ENCODE measurements at regions not wholly inside any gene's neighbourhood (a gene's known extent, or its start where the extent isn't known, plus 50 kb on each side); places are given as distances from the start of the nearest gene placed in this dataset.

GRCh38 chr13:48155848-48156247 lies 60.9 kb upstream of the MED4 start:
- TF ChIP-seq POLR2AphosphoS5 (IDR thresholded peaks at IDR 0.05; ENCODE audit: low read depth, low read length) (no peak), POLR2A (IDR thresholded peaks at IDR 0.05; ENCODE audit: low read depth, low read length) (no peak), TAF1 (IDR thresholded peaks at IDR 0.05; ENCODE audit: low read depth, low read length) (no peak), SPI1 (IDR thresholded peaks at IDR 0.05; ENCODE audit: low read depth, low read length) (no peak), PAX5 (IDR thresholded peaks at IDR 0.05; ENCODE audit: insufficient read depth, low read length, severe bottlenecking) (no peak)
